Type B pancreatic cell (in vitro differentiated cells): ENCODE measurements at regions not wholly inside any gene's neighbourhood (a gene's known extent, or its start where the extent isn't known, plus 50 kb on each side); places are given as distances from the start of the nearest gene placed in this dataset.

Experiments used
- DNase-seq: peaks from one replicate; pipeline ENCODE4 v3.0.0; 2021; ENCODE audit warnings: mixed read lengths; ENCODE audit not compliant: unreplicated experiment; ENCODE audit errors: extremely low spot score
- H3K27ac Mint-ChIP-seq: 2 replicates; pipeline ENCODE4 v1.8.0; 2021; ENCODE audit warnings: mild to moderate bottlenecking, mixed read lengths
- H3K27me3 Mint-ChIP-seq: 2 replicates; pipeline ENCODE4 v1.8.0; 2021; ENCODE audit warnings: mixed read lengths
- H3K36me3 Mint-ChIP-seq: 2 replicates; pipeline ENCODE4 v1.8.0; 2021; ENCODE audit warnings: mixed read lengths
- H3K4me1 Mint-ChIP-seq: one replicate; pipeline ENCODE4 v1.8.0; 2021; ENCODE audit warnings: mixed read lengths; ENCODE audit not compliant: unreplicated experiment
- H3K4me3 Mint-ChIP-seq: 2 replicates; pipeline ENCODE4 v1.8.0; 2021; ENCODE audit warnings: mild to moderate bottlenecking, mixed read lengths
- H3K9me3 Mint-ChIP-seq: 2 replicates; pipeline ENCODE4 v1.8.0; 2021; ENCODE audit warnings: mixed read lengths
- TF ChIP-seq, protein P1 (sequence below): fragments of 200-600 bp; sonication (generic); conservative IDR thresholded peaks from 2 replicates; pipeline ENCODE4 v1.5.0; 2021; ENCODE audit warnings: antibody characterized with exemption, mild to moderate bottlenecking

DNA sequence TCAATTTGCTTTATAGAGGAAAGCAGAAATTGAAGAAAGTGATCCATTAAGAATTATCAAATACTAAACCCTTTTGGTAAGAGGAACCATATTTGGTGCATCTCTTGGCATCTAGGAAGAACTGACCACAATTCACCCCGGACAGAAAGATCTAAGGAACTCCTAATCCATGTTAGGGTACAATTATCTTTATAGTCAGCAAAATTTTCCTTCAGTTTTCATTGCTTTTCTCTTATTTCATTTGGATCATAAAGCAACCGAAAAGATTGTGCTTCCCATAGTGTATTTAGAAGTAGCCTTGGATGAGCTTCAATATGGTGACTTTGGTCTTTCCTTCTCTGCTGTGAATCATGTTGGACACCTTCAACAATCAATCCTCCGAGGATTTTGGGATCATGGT, 50.1 kb upstream of the IGFBP5 start:
- H3K9me3 Mint-ChIP-seq, result peaks cover 26% of the 10 kb centered on the region
- H3K27ac Mint-ChIP-seq, result no peak overlapping the region
- H3K4me3 Mint-ChIP-seq, result no peak overlapping the region
- H3K36me3 Mint-ChIP-seq, result peaks cover 4% of the 10 kb centered on the region
- TF ChIP-seq, protein P1, sequence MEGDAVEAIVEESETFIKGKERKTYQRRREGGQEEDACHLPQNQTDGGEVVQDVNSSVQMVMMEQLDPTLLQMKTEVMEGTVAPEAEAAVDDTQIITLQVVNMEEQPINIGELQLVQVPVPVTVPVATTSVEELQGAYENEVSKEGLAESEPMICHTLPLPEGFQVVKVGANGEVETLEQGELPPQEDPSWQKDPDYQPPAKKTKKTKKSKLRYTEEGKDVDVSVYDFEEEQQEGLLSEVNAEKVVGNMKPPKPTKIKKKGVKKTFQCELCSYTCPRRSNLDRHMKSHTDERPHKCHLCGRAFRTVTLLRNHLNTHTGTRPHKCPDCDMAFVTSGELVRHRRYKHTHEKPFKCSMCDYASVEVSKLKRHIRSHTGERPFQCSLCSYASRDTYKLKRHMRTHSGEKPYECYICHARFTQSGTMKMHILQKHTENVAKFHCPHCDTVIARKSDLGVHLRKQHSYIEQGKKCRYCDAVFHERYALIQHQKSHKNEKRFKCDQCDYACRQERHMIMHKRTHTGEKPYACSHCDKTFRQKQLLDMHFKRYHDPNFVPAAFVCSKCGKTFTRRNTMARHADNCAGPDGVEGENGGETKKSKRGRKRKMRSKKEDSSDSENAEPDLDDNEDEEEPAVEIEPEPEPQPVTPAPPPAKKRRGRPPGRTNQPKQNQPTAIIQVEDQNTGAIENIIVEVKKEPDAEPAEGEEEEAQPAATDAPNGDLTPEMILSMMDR, result no peak
- DNase-seq, result no peak
- peaks cover 7% of the 10 kb centered on the region for H3K4me1 Mint-ChIP-seq
- H3K27me3 Mint-ChIP-seq, result no peaks in the 10 kb centered on the region
